Epithelial cell of proximal tubule (primary cell): ENCODE measurements at regions not wholly inside any gene's neighbourhood (a gene's known extent, or its start where the extent isn't known, plus 50 kb on each side); places are given as distances from the start of the nearest gene placed in this dataset.
A peak's percentile ranks its signal among the peaks of the same experiment; 100 is the strongest.

Source experiments
- DNase-seq: peaks from one replicate; pipeline ENCODE4 v3.0.0-alpha.2; 2011; ENCODE audit warnings: low read depth
- H3K4me3 ChIP-seq: 2 replicates; pipeline ENCODE4 v1.5.1; 2011; ENCODE audit warnings: low read depth, mild to moderate bottlenecking, low read length
- TF ChIP-seq, protein P1 (sequence below): conservative IDR thresholded peaks from 2 replicates; pipeline ENCODE4 v1.5.1; 2012; ENCODE audit warnings: low read depth, mild to moderate bottlenecking, low read length

DNA sequence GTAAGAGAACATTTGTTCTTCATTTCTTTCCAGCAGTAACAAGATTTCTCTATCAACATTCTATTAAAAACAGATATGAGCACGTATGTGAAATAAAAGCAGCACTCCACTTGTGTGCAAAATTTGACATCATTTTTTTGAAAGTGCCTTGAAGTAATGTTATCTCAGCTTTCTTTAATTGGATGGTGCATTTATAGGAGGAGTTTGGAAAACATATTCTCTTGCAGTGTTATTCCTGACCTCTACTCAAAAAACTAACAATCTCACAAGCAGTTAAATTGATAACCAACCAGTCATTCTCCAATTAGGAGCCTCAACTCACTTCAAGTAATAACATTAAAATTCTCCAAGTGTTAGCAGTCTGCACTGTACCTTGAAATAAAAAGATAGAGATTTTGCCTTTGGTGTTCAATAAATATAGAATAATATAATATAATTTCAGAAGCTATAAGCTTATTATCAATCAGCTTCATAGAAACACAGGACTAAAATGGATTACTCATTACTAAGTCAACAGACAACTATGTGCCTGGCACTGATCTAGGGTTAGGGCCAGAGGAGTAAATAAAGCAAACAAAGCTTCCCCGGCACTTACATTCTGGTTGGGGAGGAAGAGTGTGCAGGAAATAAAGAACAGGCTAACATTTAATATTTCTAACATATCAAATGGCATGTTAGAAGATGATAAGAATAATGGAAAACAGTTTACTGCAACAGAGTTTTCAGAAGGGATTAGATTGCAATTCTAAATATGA, 149.0 kb upstream of the SGK1 start:
- DNase-seq: no peak
- TF ChIP-seq, protein P1, sequence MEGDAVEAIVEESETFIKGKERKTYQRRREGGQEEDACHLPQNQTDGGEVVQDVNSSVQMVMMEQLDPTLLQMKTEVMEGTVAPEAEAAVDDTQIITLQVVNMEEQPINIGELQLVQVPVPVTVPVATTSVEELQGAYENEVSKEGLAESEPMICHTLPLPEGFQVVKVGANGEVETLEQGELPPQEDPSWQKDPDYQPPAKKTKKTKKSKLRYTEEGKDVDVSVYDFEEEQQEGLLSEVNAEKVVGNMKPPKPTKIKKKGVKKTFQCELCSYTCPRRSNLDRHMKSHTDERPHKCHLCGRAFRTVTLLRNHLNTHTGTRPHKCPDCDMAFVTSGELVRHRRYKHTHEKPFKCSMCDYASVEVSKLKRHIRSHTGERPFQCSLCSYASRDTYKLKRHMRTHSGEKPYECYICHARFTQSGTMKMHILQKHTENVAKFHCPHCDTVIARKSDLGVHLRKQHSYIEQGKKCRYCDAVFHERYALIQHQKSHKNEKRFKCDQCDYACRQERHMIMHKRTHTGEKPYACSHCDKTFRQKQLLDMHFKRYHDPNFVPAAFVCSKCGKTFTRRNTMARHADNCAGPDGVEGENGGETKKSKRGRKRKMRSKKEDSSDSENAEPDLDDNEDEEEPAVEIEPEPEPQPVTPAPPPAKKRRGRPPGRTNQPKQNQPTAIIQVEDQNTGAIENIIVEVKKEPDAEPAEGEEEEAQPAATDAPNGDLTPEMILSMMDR: no peak
- H3K4me3 ChIP-seq: no peak overlapping the region

DNA sequence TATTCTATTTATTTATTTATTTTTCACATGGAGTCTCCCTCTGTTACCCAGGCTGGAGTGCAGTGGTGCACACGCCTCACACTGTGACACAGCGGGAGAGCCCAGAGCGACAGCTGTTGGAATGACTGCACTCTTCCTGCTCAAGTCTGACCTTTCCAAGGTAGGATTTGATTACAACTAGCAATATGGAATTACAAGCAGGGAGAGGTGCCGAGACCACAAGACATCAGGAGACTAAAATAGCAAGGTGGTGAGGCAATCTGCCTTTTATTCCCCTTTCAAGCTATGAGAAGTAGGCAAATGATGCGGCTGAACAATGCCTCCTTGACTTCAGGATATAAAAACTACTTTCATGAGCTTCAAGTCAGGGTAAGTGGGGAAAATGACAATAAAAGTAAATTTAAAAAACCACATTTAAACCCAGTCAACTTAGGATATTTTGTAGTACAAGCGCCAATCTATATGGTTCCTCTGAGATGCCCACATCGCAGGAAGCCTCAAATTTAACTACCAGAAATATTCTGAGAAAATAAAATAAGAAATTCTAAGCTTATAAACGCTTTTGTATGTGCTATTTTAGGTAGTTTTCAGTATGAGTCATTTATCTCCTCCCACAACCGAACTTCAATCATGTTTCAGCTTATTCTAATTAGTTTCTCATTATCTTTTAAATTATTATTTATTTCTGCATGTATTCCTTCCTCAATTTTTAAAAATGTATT, 146.9 kb upstream of the SGK1 start:
- peak; percentile 86 for DNase-seq
- no peak overlapping the region for H3K4me3 ChIP-seq
- TF ChIP-seq, protein P1: no peak

DNA sequence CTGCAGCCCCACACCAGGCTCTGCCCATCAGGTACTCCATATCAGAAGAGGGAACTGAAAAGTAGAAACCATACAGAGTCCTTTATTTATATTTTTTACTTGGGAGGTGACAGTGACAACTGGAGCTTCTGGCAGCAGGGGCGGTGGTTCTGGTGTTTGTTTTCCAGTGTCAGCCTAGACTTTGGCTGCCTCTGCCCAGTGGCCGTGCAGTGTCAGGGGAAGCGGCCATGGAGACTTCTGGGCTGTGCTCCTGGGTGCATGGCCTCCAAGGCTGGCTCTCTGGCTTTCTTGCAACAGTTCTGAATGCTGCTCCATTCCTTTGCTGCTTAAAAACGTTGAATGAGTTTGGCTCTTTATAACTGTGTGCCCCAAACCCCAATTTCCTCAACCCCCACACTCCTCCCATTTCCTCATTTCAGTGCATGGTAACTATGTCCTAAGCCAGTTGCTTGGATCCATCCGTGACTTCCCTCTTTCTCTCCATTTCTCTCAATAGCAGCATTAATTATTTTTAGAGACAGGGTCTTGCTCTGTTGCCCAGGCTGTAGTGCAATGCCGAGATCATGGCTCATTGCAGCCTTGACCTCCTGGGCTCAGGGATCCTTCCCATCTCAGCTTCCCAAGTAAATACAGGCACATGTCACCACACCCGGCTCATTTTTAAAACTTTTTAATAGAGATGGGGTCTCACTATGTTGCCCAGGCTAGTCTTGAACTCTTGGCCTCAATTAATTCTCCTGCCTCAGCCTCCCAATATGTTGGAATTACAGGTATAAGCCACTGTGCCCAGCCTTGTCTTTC, 141.1 kb upstream of the SGK1 start:
- TF ChIP-seq, protein P1: no peak
- H3K4me3 ChIP-seq: no peak overlapping the region
- DNase-seq: no peak

DNA sequence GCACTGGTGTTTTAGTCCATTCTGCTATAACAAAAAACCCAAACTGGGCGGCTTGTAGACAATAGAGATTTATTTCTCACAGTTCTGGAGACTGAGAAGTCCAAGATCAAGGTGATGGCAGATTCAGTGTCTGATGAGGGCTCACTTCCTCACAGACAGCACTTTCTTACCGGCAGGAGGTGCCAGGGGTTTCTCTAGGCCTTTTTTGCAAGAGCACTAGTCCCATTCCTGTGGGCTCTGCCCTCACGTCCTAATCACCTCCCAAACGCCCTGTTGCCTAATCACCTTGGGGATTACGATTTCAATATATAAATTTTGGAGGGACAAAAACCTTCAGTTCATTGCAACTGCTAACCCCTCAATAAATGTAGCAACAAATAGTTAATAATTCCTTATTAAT, 140.0 kb upstream of the SGK1 start:
- no peak overlapping the region for H3K4me3 ChIP-seq
- TF ChIP-seq, protein P1: peak; percentile 10
- DNase-seq: no peak

DNA sequence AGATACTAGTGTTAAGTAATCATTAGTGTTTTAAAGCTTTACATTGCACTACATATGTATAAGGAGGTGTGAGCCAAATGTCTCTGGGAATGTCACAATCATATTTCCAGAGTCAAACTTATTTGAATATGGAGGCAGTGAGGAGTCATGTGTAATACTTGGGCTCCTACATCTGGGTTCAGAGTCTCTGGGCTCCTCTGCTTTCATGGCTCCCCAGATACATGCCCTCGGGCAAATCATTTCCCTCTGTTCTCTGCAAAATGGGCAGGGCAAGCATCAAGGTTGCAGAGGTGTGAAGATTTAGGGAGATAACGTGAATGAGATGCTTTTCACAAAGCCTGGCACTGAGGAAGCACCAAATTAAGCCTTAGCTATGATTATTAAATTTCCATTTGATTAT, 138.3 kb upstream of the SGK1 start:
- DNase-seq: no peak
- TF ChIP-seq, protein P1: no peak
- H3K4me3 ChIP-seq: no peak overlapping the region

DNA sequence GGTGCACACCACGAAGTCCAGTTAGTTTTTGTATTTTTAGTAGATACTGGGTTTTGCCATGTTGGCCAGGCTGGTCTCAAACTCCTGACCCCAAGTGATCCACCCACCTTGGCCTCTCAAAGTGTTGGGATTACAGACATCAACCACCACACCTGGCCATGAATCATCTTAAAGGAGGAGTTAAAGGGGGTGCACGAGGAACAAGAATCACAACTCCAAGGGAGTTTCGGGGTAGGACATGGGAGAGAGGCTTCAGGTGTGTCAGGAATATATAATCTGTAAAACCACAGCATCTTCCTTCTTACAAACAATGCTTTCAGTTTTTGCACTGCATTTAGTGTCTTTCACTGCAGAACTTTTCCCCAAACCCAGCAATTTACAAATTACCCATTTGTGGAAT, 137.4 kb upstream of the SGK1 start:
- no peak overlapping the region for H3K4me3 ChIP-seq
- no peak for DNase-seq
- TF ChIP-seq, protein P1: no peak
